ENCODE measurements at regions not wholly inside any gene's neighbourhood (a gene's known extent, or its start where the extent isn't known, plus 50 kb on each side); places are given as distances from the start of the nearest gene placed in this dataset.

DNA sequence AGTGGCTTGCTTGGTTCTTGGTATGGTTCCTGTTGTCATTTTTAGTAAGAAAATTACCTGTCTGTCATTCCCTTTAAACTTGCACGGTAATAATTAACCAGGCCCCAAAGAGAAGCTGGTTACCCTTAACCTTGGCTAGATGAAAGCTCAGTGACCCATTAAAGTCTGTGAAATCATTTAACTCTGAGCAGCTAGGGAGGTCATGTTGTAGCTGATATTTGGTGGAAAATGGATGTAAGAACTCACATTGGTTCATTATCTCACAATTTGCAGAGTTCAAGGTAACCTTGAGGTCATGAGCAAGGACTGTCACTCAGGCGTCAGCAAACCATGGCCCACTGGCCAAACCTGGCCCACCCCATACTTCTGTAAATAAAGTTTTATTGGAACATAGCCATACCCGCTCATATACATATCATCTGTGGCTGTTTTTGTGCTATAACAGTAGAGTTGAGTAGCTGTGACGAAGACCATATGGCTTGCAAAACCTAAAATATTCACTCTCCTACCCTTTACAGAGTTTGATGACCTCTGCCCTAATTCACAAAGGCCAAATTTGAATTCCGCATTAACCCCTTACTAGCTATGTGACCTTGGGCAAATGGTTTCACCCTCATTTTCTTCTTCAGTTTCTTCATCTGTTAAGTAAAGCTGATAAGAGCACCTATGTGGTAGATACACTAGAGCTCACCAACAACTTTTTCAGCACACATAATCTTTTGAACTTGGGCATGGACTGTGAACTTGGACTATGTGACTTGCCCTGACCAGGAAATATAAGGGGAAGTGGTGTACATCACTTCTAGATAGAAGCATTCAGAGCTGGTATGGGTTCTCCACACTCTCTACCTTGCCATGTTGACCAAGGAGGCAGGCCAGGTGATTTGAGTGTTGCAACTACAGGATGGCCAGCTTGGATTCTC is 61.5 kb upstream of the CPEB4 start (continued):
- TF ChIP-seq, protein P1, sequence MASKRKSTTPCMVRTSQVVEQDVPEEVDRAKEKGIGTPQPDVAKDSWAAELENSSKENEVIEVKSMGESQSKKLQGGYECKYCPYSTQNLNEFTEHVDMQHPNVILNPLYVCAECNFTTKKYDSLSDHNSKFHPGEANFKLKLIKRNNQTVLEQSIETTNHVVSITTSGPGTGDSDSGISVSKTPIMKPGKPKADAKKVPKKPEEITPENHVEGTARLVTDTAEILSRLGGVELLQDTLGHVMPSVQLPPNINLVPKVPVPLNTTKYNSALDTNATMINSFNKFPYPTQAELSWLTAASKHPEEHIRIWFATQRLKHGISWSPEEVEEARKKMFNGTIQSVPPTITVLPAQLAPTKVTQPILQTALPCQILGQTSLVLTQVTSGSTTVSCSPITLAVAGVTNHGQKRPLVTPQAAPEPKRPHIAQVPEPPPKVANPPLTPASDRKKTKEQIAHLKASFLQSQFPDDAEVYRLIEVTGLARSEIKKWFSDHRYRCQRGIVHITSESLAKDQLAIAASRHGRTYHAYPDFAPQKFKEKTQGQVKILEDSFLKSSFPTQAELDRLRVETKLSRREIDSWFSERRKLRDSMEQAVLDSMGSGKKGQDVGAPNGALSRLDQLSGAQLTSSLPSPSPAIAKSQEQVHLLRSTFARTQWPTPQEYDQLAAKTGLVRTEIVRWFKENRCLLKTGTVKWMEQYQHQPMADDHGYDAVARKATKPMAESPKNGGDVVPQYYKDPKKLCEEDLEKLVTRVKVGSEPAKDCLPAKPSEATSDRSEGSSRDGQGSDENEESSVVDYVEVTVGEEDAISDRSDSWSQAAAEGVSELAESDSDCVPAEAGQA (IDR thresholded peaks at IDR 0.05; ENCODE audit: low read depth), result no peak
- TF ChIP-seq, protein P1 (CRISPR knock-in tag; IDR thresholded peaks at IDR 0.05; ENCODE audit: borderline replicate concordance), result no peak
- TF ChIP-seq, protein P2, sequence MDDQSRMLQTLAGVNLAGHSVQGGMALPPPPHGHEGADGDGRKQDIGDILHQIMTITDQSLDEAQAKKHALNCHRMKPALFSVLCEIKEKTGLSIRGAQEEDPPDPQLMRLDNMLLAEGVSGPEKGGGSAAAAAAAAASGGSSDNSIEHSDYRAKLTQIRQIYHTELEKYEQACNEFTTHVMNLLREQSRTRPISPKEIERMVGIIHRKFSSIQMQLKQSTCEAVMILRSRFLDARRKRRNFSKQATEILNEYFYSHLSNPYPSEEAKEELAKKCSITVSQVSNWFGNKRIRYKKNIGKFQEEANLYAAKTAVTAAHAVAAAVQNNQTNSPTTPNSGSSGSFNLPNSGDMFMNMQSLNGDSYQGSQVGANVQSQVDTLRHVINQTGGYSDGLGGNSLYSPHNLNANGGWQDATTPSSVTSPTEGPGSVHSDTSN (CRISPR knock-in tag; IDR thresholded peaks at IDR 0.05; ENCODE audit: borderline replicate concordance), result 0 out of 2 replicates have a peak, but pooled peaks have one; percentile 8
- TF ChIP-seq, protein P3, sequence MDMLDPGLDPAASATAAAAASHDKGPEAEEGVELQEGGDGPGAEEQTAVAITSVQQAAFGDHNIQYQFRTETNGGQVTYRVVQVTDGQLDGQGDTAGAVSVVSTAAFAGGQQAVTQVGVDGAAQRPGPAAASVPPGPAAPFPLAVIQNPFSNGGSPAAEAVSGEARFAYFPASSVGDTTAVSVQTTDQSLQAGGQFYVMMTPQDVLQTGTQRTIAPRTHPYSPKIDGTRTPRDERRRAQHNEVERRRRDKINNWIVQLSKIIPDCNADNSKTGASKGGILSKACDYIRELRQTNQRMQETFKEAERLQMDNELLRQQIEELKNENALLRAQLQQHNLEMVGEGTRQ (IDR thresholded peaks at IDR 0.05; ENCODE audit: low read depth, low read length), result no peak
- TF ChIP-seq, protein P3 (CRISPR knock-in tag; IDR thresholded peaks at IDR 0.05; ENCODE audit: borderline replicate concordance), result no peak
- no peak for TF ChIP-seq HES4 (CRISPR knock-in tag; IDR thresholded peaks at IDR 0.05; ENCODE audit: borderline replicate concordance)
- TF ChIP-seq SMAD1 (CRISPR knock-in tag; IDR thresholded peaks at IDR 0.05; ENCODE audit: borderline replicate concordance, low read depth), result no peak
- TF ChIP-seq, protein P4, sequence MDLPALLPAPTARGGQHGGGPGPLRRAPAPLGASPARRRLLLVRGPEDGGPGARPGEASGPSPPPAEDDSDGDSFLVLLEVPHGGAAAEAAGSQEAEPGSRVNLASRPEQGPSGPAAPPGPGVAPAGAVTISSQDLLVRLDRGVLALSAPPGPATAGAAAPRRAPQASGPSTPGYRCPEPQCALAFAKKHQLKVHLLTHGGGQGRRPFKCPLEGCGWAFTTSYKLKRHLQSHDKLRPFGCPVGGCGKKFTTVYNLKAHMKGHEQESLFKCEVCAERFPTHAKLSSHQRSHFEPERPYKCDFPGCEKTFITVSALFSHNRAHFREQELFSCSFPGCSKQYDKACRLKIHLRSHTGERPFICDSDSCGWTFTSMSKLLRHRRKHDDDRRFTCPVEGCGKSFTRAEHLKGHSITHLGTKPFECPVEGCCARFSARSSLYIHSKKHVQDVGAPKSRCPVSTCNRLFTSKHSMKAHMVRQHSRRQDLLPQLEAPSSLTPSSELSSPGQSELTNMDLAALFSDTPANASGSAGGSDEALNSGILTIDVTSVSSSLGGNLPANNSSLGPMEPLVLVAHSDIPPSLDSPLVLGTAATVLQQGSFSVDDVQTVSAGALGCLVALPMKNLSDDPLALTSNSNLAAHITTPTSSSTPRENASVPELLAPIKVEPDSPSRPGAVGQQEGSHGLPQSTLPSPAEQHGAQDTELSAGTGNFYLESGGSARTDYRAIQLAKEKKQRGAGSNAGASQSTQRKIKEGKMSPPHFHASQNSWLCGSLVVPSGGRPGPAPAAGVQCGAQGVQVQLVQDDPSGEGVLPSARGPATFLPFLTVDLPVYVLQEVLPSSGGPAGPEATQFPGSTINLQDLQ (CRISPR knock-in tag; IDR thresholded peaks at IDR 0.05), result no peak
- peak; percentile 46; the same call in 1 of the 2 replicates for TF ChIP-seq SOX5 (CRISPR knock-in tag; IDR thresholded peaks at IDR 0.05; ENCODE audit: borderline replicate concordance)
- TF ChIP-seq, protein P5, sequence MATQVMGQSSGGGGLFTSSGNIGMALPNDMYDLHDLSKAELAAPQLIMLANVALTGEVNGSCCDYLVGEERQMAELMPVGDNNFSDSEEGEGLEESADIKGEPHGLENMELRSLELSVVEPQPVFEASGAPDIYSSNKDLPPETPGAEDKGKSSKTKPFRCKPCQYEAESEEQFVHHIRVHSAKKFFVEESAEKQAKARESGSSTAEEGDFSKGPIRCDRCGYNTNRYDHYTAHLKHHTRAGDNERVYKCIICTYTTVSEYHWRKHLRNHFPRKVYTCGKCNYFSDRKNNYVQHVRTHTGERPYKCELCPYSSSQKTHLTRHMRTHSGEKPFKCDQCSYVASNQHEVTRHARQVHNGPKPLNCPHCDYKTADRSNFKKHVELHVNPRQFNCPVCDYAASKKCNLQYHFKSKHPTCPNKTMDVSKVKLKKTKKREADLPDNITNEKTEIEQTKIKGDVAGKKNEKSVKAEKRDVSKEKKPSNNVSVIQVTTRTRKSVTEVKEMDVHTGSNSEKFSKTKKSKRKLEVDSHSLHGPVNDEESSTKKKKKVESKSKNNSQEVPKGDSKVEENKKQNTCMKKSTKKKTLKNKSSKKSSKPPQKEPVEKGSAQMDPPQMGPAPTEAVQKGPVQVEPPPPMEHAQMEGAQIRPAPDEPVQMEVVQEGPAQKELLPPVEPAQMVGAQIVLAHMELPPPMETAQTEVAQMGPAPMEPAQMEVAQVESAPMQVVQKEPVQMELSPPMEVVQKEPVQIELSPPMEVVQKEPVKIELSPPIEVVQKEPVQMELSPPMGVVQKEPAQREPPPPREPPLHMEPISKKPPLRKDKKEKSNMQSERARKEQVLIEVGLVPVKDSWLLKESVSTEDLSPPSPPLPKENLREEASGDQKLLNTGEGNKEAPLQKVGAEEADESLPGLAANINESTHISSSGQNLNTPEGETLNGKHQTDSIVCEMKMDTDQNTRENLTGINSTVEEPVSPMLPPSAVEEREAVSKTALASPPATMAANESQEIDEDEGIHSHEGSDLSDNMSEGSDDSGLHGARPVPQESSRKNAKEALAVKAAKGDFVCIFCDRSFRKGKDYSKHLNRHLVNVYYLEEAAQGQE (IDR thresholded peaks at IDR 0.05; ENCODE audit: borderline replicate concordance in 1 of 2, low read depth in 1 of 2, low read length in 2 of 2), result no peak
- TF ChIP-seq CBX1 (IDR thresholded peaks at IDR 0.05; ENCODE audit: low read depth), result no peak

Measured in HepG2 (cell line).